GM21381 (cell line): ENCODE measurements at regions not wholly inside any gene's neighbourhood (a gene's known extent, or its start where the extent isn't known, plus 50 kb on each side); places are given as distances from the start of the nearest gene placed in this dataset.
"Not testable (repeated sequence)": the region's sequence is repeated elsewhere in the genome, so short reads cannot be mapped to it uniquely, and the experiment has no call there.

Experiments
- ATAC-seq: cut with Tn5 transposase; IDR thresholded peaks from one replicate; pipeline ENCODE4 v1.9.1; 2021; ENCODE audit warnings: mild to moderate bottlenecking, moderate library complexity; ENCODE audit not compliant: unreplicated experiment

- no peak for ATAC-seq
Measured at GRCh38 chr15:81783586-81783985, 262.2 kb downstream of the MEX3B start.

- ATAC-seq: no peak
Measured at GRCh38 chr15:81783076-81783475, 262.7 kb downstream of the MEX3B start.

DNA sequence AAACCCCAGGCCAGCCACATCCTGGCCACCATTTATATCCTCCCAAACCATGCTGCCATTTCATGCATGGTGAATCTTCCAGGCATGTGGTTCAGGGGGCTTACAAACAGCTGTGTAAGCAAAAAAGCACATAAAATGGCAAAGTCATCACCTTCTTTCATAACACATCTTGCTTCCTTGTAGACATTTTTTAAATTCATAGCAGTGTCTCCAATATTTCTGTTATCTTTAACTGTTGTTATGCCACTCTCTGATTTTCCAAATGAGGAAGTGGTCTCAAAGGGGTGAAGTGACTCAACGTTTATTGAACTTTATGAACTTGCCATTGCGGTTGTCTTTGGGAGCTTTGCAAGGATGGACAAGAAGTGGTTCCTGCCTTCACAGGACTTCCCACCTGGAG, 264.4 kb downstream of the MEX3B start:
- ATAC-seq: no peak

DNA sequence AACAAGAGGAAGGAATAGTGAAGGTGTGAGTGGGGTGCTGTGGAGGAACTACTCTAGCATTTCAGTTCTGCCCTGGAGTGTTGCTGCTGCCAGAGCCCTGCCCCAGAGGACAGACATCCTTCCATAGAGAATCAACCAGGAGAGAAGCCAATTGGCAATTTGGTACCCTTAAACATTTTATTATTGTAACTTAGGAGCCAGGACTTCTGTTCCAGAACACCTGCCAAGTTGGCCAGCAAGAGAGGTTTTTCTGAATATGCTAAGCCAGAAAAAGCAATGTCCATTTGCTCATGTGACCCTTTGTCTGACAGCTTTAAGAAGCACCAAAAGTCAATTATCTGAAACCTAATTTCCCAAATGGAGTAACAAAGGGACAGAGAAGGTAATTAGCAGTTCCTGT, 264.9 kb downstream of the MEX3B start:
- ATAC-seq: no peak

DNA sequence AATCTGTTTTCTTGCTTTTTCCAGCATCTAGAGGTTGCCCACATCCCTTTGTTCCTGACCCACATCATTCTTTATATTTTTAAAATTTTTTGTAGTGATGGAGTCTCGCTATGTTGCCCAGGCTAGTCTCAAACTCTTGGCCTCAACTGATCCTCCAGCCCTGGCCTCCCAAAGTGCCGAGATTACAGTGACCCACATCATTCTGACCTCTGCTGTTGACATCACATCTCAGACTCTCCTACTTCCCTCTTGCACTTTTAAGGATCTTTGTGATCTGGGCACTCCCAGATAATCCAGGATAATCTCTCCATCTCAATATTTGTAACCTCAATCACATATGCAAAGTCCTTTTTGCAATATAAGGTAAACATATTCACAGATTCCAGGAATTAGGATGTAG, 266.6 kb downstream of the MEX3B start:
- ATAC-seq: no peak

- no peak for ATAC-seq
Measured at GRCh38 chr15:81777546-81777945, 268.3 kb downstream of the MEX3B start.

DNA sequence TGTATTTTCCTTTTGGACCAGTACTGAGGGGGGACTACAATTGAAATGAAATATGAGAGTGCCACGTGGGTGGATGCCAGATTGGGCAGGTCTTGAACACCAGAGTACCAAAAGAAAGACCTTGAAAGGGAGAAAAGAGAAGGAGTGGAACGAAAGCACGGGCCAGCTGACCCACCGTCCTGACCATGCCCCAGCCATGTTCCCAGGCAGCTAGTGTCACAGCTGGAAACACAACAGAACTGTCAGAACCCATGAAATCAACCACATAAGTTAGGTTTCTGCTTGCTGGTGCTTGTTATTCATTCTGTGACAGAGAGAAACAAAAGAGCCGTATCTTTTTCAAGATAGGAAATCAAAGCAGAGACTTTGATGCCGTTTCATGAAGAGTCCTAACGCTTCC, 268.8 kb downstream of the MEX3B start:
- ATAC-seq: no peak

- not testable (repeated sequence) for ATAC-seq
Measured at GRCh38 chr15:81775779-81776178, 270.0 kb downstream of the MEX3B start.

DNA sequence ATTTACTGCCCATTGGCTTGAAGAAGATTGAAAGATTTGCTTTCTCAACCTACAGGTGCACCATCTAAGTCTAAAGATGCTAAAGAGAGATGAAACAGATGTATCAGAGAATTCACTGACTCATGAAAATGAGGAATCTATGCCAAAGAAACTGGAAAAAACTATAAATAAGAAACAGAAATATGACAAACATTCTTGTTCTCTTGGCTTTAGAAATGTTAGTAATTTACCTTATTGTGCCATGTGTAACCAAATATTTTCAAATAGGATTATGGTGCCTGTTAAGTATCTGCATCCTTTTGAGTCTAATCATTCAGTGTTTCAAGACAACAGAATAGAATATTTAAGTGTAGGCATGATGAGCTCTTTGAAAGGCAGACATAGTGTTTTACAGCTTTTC, 271.5 kb downstream of the MEX3B start:
- ATAC-seq: no peak

DNA sequence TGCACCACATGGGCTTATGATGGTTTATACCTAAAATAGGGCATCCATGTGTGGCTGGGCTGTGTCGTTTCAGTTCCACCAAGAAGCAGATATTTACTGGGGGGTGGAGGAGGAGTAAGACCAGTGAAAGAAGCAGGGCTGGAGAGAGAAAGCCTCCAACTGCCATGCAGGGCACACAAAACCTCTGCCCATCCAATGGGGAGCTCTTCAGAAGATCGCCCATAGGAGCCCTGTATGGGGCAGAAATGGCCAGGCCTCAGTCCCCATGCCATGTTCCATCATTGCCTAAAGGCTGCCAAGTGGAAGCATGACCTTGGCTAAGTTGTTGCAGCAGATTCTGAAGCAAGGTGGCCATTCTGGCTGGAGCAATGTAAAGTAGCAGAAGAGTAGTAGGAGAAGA, 277.0 kb downstream of the MEX3B start:
- ATAC-seq: no peak

DNA sequence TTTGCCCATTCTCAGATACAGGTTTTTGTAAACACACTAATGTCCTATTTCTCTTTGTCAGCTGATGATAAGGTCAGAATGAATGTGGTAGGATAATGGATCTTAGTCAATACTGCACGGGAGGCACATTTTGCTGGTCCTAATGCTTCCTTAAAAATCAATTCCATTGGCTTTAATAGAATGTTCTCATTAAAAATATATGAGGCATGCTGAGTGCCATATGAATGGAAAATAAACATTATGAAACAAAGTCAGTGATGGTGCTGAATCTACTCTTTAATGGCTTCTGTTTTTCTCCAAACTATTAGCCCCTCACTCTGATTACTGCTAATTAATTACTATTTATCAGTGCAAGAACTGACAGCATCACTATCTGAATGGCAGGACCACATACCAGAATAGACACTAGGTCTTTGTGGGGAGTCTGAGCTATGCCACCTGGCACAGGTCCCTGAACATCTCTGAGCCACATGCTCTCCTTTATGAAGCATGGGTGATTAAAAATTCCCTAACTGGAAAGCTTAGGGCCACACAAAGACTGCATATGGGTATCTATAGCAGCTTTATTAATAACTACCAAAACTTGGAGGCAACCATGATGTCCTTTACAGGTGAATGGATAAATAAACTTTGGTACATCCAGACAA, 278.9 kb downstream of the MEX3B start:
- ATAC-seq: no peak

- ATAC-seq: no peak
Measured at GRCh38 chr15:81765816-81766215, 280.0 kb downstream of the MEX3B start.

GRCh38 chr15:81763304-81763703, 282.5 kb downstream of the MEX3B start:
- ATAC-seq: no peak

GRCh38 chr15:81760686-81761085, 285.1 kb downstream of the MEX3B start:
- no peak for ATAC-seq

DNA sequence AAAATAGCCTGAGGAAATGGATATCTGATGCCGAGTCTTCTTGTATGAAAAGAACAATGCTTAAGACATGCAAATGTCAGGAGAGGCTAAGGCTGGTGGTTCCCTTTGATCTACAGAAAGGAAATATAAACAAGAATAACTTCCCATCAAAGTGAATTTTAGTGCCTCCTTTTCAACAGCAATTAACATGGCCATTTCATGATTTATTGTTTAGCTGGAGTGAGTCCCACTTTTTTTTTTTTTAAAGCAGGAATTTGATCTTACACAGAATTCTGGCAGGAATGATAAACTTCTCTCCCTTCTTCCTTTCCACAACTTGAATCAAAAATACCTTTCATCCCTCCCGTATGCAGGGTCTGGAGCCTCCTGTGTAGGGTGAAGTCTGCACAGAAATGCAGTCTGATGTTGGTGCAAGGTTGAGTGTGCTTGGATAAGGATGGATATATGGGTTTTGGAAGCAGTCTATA, 287.0 kb downstream of the MEX3B start:
- no peak for ATAC-seq

DNA sequence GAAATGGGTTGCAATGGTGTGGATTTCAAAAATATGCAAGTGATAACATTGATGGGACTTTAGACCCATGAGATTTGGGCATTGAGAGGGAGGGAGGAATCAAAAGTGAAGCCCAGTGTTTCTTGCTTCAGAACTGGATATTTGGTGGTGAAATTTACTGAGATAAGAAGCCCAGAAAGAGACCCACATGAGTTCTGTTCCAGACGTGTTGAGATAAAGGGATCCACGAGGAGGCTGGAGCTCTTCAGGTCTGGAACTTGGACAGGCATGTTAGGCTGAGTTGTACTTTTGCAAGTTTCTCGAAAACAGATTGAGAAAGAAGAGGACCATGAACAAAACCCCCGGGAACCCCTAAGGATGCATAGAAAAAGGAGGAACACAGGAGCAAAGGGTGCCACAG, 290.2 kb downstream of the MEX3B start:
- ATAC-seq: no peak

DNA sequence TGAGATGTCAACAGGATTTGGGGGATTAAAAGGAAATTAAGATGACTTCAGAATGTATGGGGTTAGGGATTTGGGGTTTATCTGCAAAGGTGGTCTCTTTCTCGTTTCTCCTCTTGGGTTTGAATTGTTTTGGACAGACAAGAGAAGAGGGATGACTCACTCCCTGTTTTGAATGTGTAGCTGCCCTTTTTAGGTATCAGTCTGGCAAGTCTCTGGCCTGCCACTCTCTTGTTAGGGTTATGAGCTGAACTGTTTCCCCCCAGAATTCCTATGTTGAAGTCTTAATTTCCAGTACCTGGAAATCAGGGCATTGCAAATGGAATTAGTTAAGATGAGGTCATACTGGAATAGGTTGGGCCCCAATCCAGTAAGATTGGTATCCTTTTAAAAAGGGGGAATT, 291.7 kb downstream of the MEX3B start:
- no peak for ATAC-seq

GRCh38 chr15:81752974-81753373, 292.8 kb downstream of the MEX3B start:
- no peak for ATAC-seq

GRCh38 chr15:81752546-81752942, 293.3 kb downstream of the MEX3B start:
- no peak for ATAC-seq

DNA sequence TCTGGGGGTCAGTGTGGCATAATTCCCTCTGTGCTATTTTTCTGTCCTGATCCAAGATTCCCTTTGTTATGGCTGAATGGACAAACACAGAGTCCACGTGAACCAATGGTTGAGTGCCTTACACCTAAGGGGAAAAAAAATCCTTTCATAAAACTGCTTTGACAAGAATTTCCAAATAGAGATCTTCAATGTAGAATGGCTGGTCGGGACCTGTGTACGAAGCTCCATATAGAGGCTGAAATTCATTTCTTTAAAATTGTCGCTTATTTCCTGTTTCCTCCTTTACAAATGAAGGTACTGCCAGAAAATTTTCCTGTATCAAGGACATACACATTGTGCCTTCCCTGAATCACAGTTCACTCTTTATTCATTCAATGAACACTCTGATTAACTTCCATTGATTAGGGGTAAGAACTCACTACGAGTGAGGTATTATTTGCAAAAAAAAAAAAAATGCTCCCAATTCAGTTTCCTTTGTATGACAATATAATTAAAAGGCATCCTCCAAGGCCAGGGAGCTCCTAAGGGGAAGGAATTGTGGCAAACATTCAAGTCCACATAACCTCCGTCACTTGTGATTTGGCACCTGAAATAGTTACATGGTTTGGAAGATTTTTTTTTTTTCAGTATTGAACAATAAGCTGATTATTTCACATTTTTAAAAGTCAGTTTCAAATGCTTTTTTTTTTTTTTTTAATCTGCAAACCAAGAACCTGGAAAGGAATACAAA, 293.8 kb downstream of the MEX3B start:
- no peak for ATAC-seq

- no peak for ATAC-seq
Measured at GRCh38 chr15:81751256-81751655, 294.6 kb downstream of the MEX3B start.

DNA sequence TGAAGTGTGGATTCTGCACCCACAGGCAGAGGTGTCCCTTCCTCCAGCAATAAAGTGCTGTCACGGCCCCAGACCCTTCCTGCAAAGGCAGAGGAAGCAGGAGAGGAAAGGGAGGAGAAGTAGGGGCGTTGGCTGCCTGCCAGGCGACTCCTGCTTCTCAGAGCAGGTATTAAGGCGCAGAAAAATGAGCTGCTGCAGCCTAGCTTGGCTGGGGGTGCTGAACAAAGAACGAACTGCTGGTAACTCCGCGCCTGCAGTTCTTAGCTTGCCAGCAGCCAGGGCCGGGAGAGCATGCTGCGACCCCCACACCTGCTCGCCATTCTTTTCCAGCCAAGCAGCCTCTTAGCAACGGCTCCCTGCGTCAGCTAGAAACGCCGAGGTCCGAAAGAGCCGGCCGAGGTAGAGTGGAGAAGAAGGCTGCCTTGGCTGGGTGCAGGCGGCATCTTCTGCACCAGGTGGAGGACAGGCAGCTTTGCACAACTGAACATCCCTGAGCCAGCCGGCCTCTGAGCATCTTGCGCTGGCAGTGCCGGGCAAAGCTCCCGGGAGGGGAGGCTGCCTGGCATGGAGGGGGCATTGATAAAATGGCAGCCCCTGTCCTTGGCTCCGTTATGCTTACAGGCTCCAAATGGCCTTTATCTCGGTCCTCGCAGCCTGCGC, 296.0 kb downstream of the MEX3B start:
- no peak for ATAC-seq
